OCI-LY7 (cell line): ENCODE measurements at regions not wholly inside any gene's neighbourhood (a gene's known extent, or its start where the extent isn't known, plus 50 kb on each side); places are given as distances from the start of the nearest gene placed in this dataset.

ENCODE experiments used
- EZH2phosphoT487 ChIP-seq: fragments of 200-600 bp; sonication (generic); IDR thresholded peaks from 2 replicates; pipeline ENCODE4 v1.6.1; 2018; ENCODE audit warnings: low read depth, borderline replicate concordance, mild to moderate bottlenecking, mixed run types, antibody characterized with exemption, low read length, moderate library complexity, mixed read lengths
- TF ChIP-seq, protein P1 (sequence below): fragments of 200-600 bp; sonication (generic); conservative IDR thresholded peaks from 2 replicates; pipeline ENCODE4 v1.5.1; 2014; ENCODE audit warnings: mild to moderate bottlenecking, antibody characterized with exemption, low read length, moderate library complexity, mixed read lengths

DNA sequence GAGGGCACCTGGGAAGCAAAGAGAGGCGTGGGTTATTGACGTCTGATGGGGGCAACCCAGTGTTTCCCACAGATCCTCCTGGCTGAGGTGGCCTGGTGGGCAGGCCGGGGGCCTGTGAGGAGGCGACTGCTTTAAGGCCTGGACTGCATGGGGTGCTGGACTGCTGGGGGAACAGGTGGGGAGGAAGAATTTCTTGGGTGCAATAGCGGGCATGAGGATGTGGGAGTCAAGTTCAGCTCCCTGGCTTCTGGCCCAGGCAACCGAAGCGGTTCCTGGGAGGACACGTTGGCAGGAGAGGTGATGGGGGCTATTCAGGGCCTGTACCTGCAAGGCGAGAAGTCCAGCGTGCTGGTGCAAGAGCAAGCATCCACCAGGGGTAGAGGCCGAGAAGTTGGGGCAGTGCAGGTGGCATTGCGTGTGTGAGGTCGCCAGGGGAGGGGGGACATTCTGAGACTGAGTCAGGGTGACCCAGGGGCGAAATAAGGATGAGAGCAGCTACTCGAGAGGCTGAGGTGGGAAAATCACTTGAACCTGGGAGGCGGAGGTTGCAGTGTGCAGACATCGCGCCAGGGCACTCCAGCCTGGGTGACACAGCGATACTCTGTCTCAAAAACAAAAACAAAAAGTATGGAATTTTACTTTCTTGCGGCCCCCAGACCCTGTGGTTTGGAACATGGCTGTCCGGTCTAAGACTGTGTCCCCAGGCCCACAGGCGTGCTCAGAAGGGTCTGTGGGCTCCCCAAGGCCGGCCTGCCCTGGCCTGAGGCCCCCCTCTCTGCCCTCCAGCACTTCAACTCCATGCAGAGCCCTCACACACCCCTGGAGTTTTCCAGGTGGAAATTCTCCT is 53.6 kb upstream of the ELN start:
- TF ChIP-seq, protein P1, sequence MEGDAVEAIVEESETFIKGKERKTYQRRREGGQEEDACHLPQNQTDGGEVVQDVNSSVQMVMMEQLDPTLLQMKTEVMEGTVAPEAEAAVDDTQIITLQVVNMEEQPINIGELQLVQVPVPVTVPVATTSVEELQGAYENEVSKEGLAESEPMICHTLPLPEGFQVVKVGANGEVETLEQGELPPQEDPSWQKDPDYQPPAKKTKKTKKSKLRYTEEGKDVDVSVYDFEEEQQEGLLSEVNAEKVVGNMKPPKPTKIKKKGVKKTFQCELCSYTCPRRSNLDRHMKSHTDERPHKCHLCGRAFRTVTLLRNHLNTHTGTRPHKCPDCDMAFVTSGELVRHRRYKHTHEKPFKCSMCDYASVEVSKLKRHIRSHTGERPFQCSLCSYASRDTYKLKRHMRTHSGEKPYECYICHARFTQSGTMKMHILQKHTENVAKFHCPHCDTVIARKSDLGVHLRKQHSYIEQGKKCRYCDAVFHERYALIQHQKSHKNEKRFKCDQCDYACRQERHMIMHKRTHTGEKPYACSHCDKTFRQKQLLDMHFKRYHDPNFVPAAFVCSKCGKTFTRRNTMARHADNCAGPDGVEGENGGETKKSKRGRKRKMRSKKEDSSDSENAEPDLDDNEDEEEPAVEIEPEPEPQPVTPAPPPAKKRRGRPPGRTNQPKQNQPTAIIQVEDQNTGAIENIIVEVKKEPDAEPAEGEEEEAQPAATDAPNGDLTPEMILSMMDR: no peak
- TF ChIP-seq EZH2phosphoT487: no peak
